GM15510 (cell line): ENCODE measurements at regions not wholly inside any gene's neighbourhood (a gene's known extent, or its start where the extent isn't known, plus 50 kb on each side); places are given as distances from the start of the nearest gene placed in this dataset.

Source experiments
- POLR2A ChIP-seq: IDR thresholded peaks from 3 replicates; pipeline ENCODE4 v1.6.1; 2011; ENCODE audit warnings: borderline replicate concordance; ENCODE audit not compliant: insufficient read length; ENCODE audit errors: extremely low read depth

DNA sequence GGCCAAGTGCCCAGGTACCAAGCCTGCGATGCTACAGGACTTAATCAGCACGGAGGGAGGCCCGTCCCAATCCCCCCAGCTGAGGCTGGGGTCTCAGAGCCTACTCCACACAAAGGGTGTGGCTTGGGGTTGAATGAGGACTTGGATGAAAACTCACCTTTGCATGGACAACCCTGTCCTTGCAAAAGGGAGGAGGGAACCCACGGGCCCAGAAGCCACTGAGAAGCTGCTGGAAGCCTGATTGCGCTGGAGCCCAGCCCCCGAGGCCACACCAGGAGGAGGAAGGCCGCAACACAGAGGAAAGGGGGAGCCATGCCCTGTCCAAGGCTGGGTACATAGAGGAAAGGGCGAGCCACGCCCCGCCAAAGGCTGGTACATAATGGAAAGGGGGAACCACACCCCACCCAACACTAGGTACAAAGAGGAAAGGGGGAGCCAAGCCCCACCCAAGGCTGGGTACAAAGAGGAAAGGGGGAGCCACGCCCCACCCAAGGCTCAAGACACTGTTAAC is 158.8 kb downstream of the DLL1 start:
- no peak for TF ChIP-seq POLR2A

DNA sequence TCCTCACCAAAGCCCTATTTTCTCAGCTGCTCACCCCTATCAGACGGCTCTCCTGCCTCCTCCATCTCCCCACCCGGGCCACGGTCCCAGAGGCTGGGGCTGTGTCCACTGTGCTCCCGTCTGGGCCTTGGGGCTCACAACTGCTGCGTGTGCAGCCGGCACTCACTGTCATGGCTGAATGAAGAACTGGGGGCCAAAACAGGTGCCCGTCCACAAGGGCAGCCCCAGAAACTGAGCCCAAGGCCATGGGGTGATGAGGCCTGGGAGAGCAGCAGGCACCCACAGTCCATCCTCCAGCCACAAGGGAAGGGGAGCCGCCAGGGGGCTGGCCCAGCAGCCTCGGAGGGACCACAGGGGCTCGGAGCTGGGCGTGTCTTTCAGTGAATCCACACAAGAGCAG is 159.5 kb downstream of the DLL1 start:
- TF ChIP-seq POLR2A, result no peak

- no peak for TF ChIP-seq POLR2A
Observed at GRCh38 chr6:170130771-170131241, 160.1 kb downstream of the DLL1 start.

DNA sequence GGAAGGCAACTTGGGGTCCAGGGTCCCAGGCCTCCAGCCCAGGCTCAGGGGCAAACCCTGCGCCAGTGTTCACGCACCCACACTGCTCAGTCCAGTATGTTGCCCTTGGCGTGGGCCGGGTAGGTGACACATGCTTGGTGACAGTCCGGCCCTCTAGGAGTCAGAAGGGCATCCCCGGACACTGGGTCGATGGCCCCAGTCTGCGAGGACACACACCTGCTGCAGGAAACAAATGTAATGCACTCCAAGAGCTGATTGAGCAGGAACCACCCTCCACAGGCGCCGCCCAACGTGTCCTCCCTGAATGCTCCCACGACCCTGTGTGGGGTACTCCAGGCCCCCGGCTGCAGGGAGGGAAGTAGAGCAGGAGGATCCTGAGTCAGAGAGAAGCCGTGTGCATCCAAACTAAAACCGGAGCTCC is 160.7 kb downstream of the DLL1 start:
- no peak for TF ChIP-seq POLR2A

DNA sequence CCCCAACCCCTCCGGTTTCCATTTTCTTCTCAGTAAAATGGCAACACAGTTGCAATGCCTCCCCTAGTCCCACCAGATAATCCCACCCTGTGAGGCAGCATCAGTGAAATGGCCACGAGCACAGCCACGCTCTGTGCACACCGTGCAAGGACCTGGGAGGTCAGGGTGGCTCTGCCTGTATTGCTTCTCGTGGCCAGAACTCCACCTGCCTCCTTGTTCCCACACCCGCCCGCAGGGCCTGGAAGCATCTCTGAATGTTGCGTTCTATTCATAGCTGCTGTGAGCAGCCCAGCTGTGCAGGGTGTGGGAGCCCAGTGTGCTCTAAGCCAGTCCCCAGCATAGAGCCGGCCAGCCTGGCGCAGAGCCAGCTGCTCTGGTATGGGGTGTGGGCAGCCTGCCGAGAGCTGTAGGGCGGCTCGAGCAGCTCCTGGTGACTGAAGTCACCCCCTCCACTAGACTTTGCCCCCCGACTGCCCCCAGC is 161.1 kb downstream of the DLL1 start:
- no peak for TF ChIP-seq POLR2A

DNA sequence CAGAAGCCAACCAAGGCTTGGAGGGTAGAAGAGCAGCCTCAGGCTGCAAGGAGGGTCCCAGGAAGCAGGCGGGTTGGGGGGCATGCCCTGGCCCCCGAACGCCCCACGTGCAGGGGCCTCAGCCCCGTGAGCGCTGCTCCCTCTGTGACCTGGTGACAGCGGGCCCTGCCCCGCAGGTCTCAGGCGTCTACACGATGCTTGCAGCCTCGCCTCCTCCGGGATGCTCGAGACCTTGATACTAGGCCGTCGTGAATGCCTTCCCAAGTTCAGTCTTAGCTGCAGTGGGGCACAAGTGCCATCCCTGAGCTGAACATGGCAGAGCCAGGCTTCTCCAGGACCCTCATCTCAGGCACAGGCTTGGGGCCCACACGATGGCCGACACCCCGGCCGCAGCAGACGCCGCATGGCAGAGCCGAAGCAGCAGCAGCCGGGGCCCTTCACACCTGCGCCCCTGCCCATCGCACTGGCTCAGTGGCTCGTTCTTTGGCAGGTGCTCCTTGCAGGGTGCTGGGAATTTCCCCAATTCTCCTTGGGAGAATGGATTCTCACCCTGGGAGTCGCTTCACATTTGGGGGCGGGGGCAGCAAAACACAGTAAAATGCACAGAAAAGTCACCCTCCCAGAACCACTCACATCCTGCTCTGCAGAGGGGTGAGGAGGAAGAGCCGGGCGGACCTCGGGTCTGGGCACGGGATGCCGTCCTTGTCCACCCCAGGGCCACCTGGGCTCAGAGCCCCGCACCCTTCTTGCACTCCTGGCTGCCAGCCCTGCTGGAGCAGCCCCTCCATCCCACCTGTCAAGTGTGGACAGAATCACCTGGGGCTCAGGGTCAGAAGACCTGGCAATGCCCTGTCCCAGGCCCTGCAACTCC is 161.8 kb downstream of the DLL1 start:
- TF ChIP-seq POLR2A, result no peak

DNA sequence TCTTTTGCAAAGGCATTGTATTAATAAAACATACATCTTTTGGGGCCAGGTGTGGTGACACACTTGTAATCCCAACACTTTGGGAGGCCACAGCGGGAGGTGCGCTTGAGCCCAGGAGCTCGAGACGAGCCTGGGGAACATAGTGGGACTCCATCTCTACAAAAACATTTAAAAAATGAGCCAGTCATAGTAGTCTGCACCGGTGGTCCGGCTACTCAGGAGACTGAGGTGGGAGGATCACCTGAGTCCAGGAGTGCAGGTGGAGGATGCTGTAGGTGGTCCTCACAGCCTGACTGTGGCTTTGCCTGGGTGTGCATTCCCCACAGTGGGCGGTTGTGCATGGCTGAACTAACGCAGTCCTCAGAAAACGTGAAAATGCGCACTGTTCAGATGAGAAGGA is 162.5 kb downstream of the DLL1 start:
- TF ChIP-seq POLR2A, result no peak

GRCh38 chr6:170127151-170127550 is 163.7 kb downstream of the DLL1 start:
- TF ChIP-seq POLR2A, result no peak

DNA sequence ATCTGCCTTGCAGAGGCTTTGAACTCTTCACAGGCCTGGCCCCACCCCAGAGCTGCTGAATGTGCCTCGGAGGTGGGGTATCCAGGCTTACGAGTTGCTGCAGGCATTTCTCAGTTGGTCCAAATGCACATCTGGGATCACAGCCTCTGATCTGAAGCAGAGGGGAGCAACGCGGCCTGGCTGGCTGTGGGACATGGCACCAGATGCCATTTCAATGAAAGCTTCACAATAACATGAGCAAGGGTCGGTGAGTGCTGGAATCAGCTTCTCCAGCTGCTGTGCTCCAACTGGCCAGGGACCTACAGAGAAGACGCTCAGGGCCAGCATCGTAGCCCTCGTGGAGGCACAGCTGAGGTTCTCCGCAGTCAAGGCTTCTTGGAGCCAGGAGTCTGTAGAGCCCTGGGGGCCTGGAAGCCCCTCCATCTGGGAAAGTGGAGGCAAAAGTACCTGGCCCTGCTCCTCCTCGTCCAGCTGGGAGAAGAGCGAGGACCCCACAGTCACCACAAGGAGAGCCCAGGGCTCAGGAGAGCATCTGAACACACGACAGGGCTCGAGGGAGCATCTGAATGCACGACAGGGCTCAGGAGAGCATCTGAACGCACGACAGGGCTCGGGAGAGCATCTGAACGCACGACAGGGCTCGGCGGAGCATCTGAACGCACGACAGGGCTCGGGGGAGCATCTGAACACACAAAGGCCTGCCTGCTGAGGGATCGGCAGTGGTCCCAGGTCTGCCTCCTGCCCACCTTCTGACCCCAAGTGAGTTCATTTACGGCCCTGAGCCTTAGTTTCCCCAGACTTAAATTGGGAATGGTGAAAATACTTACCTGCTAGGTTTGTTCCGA is 165.2 kb downstream of the DLL1 start:
- no peak for TF ChIP-seq POLR2A

DNA sequence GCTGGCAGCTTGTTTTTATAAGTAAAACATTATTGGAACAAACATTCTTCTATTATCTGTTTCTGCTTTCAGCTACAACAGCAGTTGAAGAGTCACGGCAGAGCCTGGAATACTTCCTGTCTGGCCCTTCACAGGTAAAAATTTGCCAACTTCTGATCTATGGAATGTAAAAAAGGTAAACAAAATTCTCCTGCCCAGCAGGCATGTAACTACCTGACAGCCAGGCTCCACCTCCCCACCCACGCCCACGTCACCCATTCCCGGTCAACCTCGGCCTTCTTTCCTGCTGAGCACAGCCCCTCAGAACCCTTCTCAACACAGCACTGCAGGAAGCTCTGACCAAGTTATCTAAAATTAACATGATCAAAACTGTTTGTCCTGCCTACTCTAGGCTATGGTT is 166.0 kb downstream of the DLL1 start:
- TF ChIP-seq POLR2A, result no peak

DNA sequence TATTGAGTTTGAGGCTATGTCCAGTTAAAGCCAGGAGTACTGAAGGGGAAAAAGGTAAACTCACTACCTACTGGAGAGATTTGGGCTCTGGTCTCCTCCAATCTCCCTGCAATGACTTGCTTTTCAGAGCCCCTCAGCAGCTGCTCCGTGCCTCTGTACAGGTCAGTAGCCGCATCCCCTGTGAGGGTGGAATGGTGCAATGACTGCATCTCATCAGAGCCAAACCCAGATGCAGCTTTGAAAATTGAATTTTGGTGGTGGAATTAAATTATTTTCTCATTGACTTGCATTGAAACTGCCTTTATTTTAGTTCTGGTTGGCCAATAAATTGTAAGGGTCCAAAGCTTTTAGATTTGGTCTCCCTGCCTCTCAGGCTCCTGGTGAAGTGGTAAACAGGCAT is 166.7 kb downstream of the DLL1 start:
- TF ChIP-seq POLR2A, result no peak

- TF ChIP-seq POLR2A, result no peak
Observed at GRCh38 chr6:170122651-170123050, 168.2 kb downstream of the DLL1 start.

DNA sequence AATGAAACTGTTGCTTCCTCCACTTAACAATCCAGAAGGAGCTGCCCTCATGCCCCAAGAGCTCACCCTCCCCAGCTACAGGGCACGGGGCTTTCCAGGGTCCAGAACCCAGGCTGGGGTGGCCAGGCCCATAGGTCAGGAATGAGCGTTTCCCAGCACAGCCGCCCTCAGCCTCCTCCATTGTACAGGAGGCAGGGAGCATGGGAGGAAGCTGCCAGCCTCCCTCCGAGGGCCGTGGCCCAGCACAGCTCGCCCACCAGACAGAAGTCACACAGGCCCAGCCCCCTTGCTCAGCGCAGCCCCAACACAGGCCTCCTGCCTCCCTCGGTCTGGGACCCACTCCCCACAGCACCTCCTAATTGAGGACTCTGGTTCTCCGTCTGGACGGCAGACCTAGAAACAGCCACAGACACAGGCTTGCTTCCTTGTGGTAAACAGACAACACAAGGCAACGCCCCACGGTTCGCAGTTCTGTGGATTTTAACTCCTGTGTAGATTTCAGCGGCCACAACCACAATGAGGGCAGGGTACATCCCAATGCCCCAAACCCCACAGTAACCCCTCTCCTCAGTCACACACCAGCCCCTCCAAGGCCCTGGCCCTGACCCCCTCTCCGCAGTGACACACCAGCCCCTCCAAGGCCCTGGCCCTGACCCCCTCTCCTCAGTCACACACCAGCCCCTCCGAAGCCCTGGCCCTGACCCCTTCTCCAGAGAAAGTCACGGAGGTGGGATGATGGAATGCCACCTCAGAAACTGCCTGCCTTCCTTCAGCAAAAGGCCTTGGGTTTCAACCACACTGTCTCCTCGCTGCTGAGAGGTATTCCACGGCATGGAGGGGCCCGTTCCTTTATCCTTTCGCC is 173.5 kb downstream of the DLL1 start:
- TF ChIP-seq POLR2A, result no peak

DNA sequence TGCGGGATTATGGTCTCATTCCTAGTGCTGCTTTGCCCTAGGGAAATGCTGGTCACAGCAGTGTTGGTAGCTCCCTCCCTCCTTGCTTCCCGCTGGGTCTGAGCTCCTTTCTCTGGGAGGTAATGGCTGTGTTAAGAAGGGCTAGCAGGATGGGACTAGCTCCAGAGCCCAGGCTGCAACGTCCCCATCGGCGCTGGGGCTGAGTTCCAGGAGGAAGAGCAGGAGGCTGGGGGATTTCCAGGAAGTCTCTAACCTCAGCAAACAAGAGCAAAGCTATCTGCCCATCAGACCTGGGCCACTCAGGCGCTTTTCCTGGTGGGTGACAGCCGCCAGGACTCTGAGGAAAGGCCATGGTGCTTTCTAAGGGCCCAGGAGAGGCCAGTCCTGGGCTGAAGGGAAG is 174.2 kb downstream of the DLL1 start:
- TF ChIP-seq POLR2A, result no peak

DNA sequence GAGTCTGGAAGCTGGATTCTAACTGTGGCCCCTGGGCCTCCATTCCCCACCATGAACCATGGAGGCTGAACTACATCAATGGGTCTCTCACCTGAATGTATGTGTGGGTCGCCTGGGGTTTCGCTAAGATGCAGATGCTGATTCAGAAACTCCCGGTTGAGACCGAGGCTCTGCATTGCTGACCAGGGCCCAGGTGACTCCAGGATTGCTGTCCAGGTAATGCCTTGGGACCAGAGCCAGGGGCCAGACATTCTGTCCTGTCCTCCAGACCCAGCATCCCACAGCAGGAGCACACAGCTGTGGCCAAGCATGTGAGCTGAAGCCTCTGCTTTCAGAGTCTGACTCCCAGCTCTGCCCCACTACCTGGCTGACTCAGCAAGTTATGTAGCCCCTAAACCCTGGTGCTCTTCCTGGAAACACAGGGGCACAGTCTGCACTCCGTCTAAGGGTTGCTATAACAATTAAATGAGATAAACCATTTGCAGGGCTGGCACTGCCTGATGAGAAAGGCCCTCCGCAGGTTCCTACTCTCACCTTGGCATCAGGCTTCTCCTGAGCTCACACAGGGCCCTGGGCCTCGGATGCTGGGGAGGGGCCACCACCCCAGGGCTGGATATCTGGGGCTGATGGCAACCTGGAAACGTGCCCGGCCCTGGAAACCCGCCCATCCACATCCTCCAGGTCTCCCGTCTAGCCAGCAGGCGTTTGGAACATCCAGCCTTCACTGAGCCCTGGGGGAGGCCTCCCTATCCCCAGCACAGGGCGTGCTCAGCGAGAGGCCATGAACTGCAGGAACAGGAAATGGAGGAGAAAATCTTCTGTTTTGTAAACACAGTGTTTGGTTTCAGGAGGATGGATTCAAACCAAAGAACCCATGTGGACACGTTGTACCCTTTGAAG is 175.7 kb downstream of the DLL1 start:
- no peak for TF ChIP-seq POLR2A
